A673 (cell line): ENCODE measurements at regions not wholly inside any gene's neighbourhood (a gene's known extent, or its start where the extent isn't known, plus 50 kb on each side); places are given as distances from the start of the nearest gene placed in this dataset.

Experiments used
- BruUV-seq: library from RNA; stranded (reverse); fragments of 400-500 nt; replicated peaks from 2 replicates; lab custom pipeline; 2021; lab: Mats Ljungman, UMichigan
- CTCF ChIA-PET: fragments of 300-600 bp; sonication (Branson Sonifier 250); formaldehyde crosslinking; loops from one replicate; lab custom pipeline; 2022; ENCODE audit warnings: antibody characterized with exemption; lab: Charles Lee
- POLR2A ChIA-PET: fragments of 300-600 bp; sonication (Branson Sonifier 250); formaldehyde crosslinking; loops from one replicate; lab custom pipeline; 2022; ENCODE audit warnings: antibody characterized with exemption; ENCODE audit not compliant: low non-redundant PET; lab: Charles Lee
- DNase-seq: peaks from one replicate; pipeline ENCODE4 v3.0.0-alpha.2; 2015; ENCODE audit warnings: low spot score
- H3K27ac ChIP-seq: fragments of 200-600 bp; sonication (generic); 2 replicates; pipeline ENCODE4 v1.5.1; 2016; ENCODE audit warnings: mixed run types, low read depth, mild to moderate bottlenecking, mixed read lengths, antibody characterized with exemption, low read length; ENCODE audit not compliant: poor library complexity, severe bottlenecking
- H3K27me3 ChIP-seq: fragments of 200-600 bp; sonication (generic); replicated peaks from 2 replicates; pipeline ENCODE4 v1.6.1; 2017; ENCODE audit warnings: mixed run types, low read depth, mild to moderate bottlenecking, mixed read lengths, antibody characterized with exemption, low read length; ENCODE audit not compliant: insufficient read depth, poor library complexity
- H3K36me3 ChIP-seq: fragments of 200-600 bp; sonication (generic); 2 replicates; pipeline ENCODE4 v1.6.1; 2016; ENCODE audit warnings: mixed run types, mild to moderate bottlenecking, mixed read lengths, antibody characterized with exemption, low read length; ENCODE audit not compliant: insufficient read depth, poor library complexity, severe bottlenecking
- H3K4me1 ChIP-seq: fragments of 200-600 bp; sonication (generic); 2 replicates; pipeline ENCODE4 v1.6.1; 2017; ENCODE audit warnings: mixed run types, mild to moderate bottlenecking, mixed read lengths, antibody characterized with exemption, low read length; ENCODE audit not compliant: insufficient read depth, poor library complexity, severe bottlenecking
- H3K4me3 ChIP-seq: fragments of 200-600 bp; sonication (generic); 2 replicates; pipeline ENCODE4 v1.5.1; 2016; ENCODE audit warnings: low read depth, mixed run types, mild to moderate bottlenecking, mixed read lengths, low read length; ENCODE audit not compliant: poor library complexity, severe bottlenecking
- H3K9me3 ChIP-seq: fragments of 200-600 bp; sonication (generic); 2 replicates; pipeline ENCODE4 v1.6.1; 2016; ENCODE audit warnings: mixed run types, low read depth, mild to moderate bottlenecking, mixed read lengths, antibody characterized with exemption, low read length; ENCODE audit not compliant: poor library complexity, severe bottlenecking
- CTCF ChIP-seq: fragments of 300-800, 200-600 bp; sonication (generic); conservative IDR thresholded peaks from 2 replicates; pipeline ENCODE4 v1.5.1; 2017; ENCODE audit warnings: low read depth, mild to moderate bottlenecking, antibody characterized with exemption, low read length, moderate library complexity, mixed read lengths
- EZH2 ChIP-seq: fragments of 200-600 bp; sonication (generic); IDR thresholded peaks from 2 replicates; pipeline ENCODE4 v1.6.1; 2017; ENCODE audit warnings: borderline replicate concordance, low read depth, mild to moderate bottlenecking, mixed read lengths, antibody characterized with exemption, low read length; ENCODE audit not compliant: poor library complexity, severe bottlenecking
- intact Hi-C: fragments of 100-400 bp; cut with micrococcal nuclease; formaldehyde crosslinking; loops from one replicate; pipeline ENCODE4 v1.10.0; 2022; ENCODE audit not compliant: unreplicated experiment

- Histone ChIP-seq H3K36me3 (no peaks in the 10 kb centered on the region), H3K27ac (no peak overlapping the region), H3K27me3 (no peaks in the 10 kb centered on the region), H3K4me3 (no peak overlapping the region), H3K9me3 (no peaks in the 10 kb centered on the region), H3K4me1 (no peaks in the 10 kb centered on the region)
- BruUV-seq: no TSS peak
- intact Hi-C loops: no loop called here
- TF ChIP-seq EZH2 (no peak), CTCF (no peak)
- ChIA-PET CTCF (no interaction called here), POLR2A (no interaction called here)
- no peak for DNase-seq
Observed at GRCh38 chr6:15837205-15837604, 174.4 kb upstream of the DTNBP1 start.

GRCh38 chr6:15832841-15833240 is 170.0 kb upstream of the DTNBP1 start:
- H3K27me3 ChIP-seq: no peaks in the 10 kb centered on the region
- no peaks in the 10 kb centered on the region for H3K9me3 ChIP-seq
- no peak overlapping the region for H3K4me3 ChIP-seq
- intact Hi-C loops: no loop called here
- no TSS peak for BruUV-seq
- no peak for DNase-seq
- no peak for TF ChIP-seq CTCF
- TF ChIP-seq EZH2: no peak
- ChIA-PET CTCF (no interaction called here), POLR2A (no interaction called here)
- H3K4me1 ChIP-seq: no peaks in the 10 kb centered on the region
- no peak overlapping the region for H3K27ac ChIP-seq
- H3K36me3 ChIP-seq: no peaks in the 10 kb centered on the region

- Histone ChIP-seq H3K4me1 (no peaks in the 10 kb centered on the region), H3K9me3 (no peaks in the 10 kb centered on the region), H3K27ac (no peak overlapping the region), H3K36me3 (no peaks in the 10 kb centered on the region), H3K27me3 (no peaks in the 10 kb centered on the region), H3K4me3 (no peak overlapping the region)
- BruUV-seq: no TSS peak
- DNase-seq: no peak
- CTCF ChIA-PET: no interaction called here
- intact Hi-C loops: no loop called here
- POLR2A ChIA-PET: no interaction called here
- TF ChIP-seq EZH2 (no peak), CTCF (no peak)
Observed at GRCh38 chr6:15829156-15829555, 166.3 kb upstream of the DTNBP1 start.
